ENCODE measurements at regions not wholly inside any gene's neighbourhood (a gene's known extent, or its start where the extent isn't known, plus 50 kb on each side); places are given as distances from the start of the nearest gene placed in this dataset.
"Not testable (repeated sequence)": the region's sequence is repeated elsewhere in the genome, so short reads cannot be mapped to it uniquely, and the experiment has no call there.

DNA sequence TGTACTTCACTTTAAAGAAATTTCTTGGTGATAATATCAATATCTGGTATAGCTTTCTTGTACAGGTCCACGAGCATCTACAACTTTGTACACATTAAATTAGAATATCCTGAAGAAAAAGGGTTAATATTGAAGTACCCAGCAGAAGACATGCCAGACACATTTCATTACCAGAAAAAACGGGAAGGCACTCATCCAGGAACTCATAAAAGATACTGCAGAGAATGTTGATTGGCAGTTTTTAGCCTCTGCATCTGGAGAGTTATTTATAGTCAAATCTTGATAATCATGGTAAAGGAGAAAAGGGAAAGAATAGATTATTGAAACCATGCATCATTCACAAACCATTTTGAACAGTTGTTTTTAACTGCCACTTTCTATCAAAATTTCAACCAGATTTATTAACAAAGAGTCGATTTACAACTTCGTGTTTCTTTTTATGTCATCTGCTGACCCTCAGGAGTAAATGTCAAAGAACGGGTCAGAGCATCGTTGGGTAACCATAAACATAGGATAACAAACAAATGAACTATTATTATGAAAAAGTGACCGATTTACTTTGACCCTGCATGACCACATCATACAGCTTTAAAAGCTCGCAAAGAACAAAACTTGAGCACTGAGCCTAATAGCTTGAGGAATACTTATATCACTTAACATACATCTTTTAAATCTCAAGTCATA is 229.2 kb upstream of the SGK1 start:
- Histone ChIP-seq H3K27ac (no peak overlapping the region), H3K4me3 (no peak overlapping the region), H3K9me3 (no peaks in the 10 kb centered on the region), H3K4me1 (peaks cover 16% of the 10 kb centered on the region), H3K27me3 (no peaks in the 10 kb centered on the region), H3K36me3 (no peaks in the 10 kb centered on the region)
- no peak for TF ChIP-seq EP300 (IDR thresholded peaks at IDR 0.05)
- TF ChIP-seq, protein P1, sequence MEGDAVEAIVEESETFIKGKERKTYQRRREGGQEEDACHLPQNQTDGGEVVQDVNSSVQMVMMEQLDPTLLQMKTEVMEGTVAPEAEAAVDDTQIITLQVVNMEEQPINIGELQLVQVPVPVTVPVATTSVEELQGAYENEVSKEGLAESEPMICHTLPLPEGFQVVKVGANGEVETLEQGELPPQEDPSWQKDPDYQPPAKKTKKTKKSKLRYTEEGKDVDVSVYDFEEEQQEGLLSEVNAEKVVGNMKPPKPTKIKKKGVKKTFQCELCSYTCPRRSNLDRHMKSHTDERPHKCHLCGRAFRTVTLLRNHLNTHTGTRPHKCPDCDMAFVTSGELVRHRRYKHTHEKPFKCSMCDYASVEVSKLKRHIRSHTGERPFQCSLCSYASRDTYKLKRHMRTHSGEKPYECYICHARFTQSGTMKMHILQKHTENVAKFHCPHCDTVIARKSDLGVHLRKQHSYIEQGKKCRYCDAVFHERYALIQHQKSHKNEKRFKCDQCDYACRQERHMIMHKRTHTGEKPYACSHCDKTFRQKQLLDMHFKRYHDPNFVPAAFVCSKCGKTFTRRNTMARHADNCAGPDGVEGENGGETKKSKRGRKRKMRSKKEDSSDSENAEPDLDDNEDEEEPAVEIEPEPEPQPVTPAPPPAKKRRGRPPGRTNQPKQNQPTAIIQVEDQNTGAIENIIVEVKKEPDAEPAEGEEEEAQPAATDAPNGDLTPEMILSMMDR (IDR thresholded peaks at IDR 0.05), result no peak
- no peak for TF ChIP-seq POLR2A (IDR thresholded peaks at IDR 0.05)
- no peak for TF ChIP-seq POLR2AphosphoS5 (IDR thresholded peaks at IDR 0.05)
- DNase-seq (ENCODE audit: low spot score in 2 of 2), result no peak
- 57% methylated on average over 8 of the region's 8 CpGs for WGBS

DNA sequence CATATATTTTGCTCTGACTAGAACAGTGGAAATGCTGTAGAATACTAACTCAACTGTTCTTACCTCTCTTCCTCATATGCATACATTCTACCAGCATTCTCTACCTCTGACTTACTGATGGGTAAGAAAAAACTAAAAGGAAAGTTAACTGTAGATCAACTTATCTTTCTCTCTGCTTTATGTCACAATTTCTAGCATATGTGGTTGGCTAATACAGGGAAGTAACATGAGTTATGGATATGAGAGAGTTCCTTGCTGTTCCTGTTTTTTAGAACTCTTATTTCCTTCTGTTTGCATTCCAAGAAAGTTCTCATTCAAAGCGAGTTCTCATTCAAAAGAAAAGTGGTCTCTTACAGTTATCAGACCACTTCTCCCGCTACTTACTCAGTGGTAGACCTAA is 226.8 kb upstream of the SGK1 start:
- H3K36me3 ChIP-seq, result no peaks in the 10 kb centered on the region
- no peaks in the 10 kb centered on the region for H3K4me1 ChIP-seq
- no peak for TF ChIP-seq POLR2A (IDR thresholded peaks at IDR 0.05)
- TF ChIP-seq, protein P1 (IDR thresholded peaks at IDR 0.05), result no peak
- no peak for TF ChIP-seq EP300 (IDR thresholded peaks at IDR 0.05)
- no peak for TF ChIP-seq POLR2AphosphoS5 (IDR thresholded peaks at IDR 0.05)
- DNase-seq (ENCODE audit: low spot score in 2 of 2), result no peak
- H3K4me3 ChIP-seq, result no peak overlapping the region
- no peaks in the 10 kb centered on the region for H3K27me3 ChIP-seq
- no peaks in the 10 kb centered on the region for H3K9me3 ChIP-seq
- H3K27ac ChIP-seq, result no peak overlapping the region
- WGBS, result 97% methylated on average over 2 of the region's 2 CpGs

DNA sequence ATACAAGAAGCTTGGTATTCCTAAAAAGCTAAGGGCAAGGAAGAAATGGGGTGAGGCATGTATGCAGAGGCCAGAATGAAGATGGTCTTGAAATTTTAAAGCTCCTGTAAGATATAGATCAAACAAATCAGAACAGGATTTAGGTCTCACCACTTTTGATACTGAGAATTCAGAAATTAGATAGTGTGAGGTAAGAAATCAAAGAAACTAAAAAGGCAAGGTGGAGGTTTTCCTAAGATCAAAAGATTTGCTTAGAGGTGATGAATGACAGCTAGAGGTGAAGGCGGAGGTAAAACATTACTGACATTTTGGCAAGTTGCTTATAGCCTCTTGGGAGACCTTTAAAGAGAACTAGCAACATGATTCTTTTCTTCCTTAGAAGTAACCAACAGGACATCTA is 225.2 kb upstream of the SGK1 start:
- Histone ChIP-seq H3K27me3 (no peaks in the 10 kb centered on the region), H3K36me3 (no peaks in the 10 kb centered on the region), H3K9me3 (no peaks in the 10 kb centered on the region), H3K4me1 (no peaks in the 10 kb centered on the region), H3K4me3 (no peak overlapping the region), H3K27ac (no peak overlapping the region)
- TF ChIP-seq EP300 (IDR thresholded peaks at IDR 0.05) (no peak), POLR2A (IDR thresholded peaks at IDR 0.05) (no peak), POLR2AphosphoS5 (IDR thresholded peaks at IDR 0.05) (no peak)
- TF ChIP-seq, protein P1 (IDR thresholded peaks at IDR 0.05), result no peak
- 80% methylated on average over 1 of the region's 1 CpG for WGBS
- no peak for DNase-seq (ENCODE audit: low spot score in 2 of 2)

DNA sequence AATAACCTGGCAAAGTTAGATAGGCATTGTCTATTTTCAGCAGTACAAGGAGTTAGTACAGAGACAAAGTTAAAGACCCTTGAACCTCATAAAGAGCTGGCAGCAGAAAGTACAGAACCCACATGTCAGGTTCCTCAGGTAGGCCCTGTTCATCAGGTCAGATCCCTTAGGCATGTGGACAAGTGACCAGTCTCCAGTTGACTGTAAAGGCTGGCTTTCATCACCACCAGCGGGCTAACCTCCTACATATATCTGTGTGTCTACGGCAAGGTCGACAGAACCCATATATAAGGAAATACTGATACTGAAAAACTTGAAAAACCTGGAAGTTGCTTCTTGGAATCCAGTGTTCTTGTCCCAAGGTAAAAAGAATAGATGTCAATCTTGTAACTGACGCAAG is 223.1 kb upstream of the SGK1 start:
- H3K27me3 ChIP-seq, result no peaks in the 10 kb centered on the region
- 93% methylated on average over 4 of the region's 4 CpGs for WGBS
- no peaks in the 10 kb centered on the region for H3K9me3 ChIP-seq
- no peaks in the 10 kb centered on the region for H3K36me3 ChIP-seq
- H3K27ac ChIP-seq, result peak overlapping the region; percentile 34
- TF ChIP-seq, protein P1 (IDR thresholded peaks at IDR 0.05), result no peak
- TF ChIP-seq POLR2AphosphoS5 (IDR thresholded peaks at IDR 0.05) (no peak), EP300 (IDR thresholded peaks at IDR 0.05) (no peak), POLR2A (IDR thresholded peaks at IDR 0.05) (no peak)
- no peaks in the 10 kb centered on the region for H3K4me1 ChIP-seq
- no peak for DNase-seq (ENCODE audit: low spot score in 2 of 2)
- H3K4me3 ChIP-seq, result no peak overlapping the region

DNA sequence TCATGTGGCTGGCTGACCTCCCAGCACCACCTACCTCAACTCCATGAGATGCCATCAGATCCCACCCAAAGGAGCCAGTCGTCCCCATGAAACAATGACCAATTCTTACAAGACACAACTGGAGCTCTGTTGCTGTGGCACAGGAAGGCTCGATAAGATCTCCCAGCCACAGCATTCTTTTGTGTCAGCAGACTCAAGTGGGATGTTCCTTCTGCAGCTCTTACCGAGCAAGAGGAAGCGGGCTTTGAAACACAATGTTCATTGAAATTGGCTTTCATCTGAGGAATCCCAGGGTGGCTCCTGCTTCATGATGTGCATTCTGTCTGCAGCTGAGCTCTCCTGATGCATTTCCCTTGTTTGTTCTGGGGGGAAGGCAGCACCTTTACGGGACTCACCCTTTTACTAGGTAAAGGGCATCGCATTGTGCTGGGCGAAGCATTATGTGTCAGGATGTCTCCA is 222.0 kb upstream of the SGK1 start:
- peak overlapping the region; percentile 20 for H3K27ac ChIP-seq
- WGBS, result 56% methylated on average over 7 of the region's 7 CpGs
- no peaks in the 10 kb centered on the region for H3K4me1 ChIP-seq
- H3K27me3 ChIP-seq, result no peaks in the 10 kb centered on the region
- no peaks in the 10 kb centered on the region for H3K36me3 ChIP-seq
- no peaks in the 10 kb centered on the region for H3K9me3 ChIP-seq
- TF ChIP-seq POLR2AphosphoS5 (IDR thresholded peaks at IDR 0.05) (no peak), POLR2A (IDR thresholded peaks at IDR 0.05) (no peak), EP300 (IDR thresholded peaks at IDR 0.05) (no peak)
- TF ChIP-seq, protein P1 (IDR thresholded peaks at IDR 0.05), result no peak
- DNase-seq (ENCODE audit: low spot score in 2 of 2), result no peak
- no peak overlapping the region for H3K4me3 ChIP-seq

DNA sequence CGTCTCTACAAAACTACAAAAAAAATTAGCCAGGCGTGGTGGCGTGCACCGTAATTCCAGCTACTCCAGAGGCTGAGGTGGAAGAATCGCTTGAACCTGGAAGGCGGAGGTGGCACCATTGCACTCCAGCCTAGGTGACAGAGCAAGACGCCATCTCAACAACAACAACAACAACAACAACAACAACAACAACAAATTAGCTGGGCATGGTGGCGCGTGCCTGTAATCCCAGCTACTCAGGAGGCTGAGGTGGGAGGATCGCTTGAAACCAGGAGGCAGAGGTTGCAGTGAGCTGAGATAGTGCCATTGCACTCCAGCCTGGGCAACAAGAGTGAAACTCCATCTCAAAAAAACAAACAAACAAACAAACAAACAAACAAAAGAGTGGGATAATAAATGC is 219.9 kb upstream of the SGK1 start:
- peak overlapping the region; percentile 18 for H3K27ac ChIP-seq
- DNase-seq (ENCODE audit: low spot score in 2 of 2); H3K4me3 ChIP-seq; H3K9me3 ChIP-seq; H3K27me3 ChIP-seq; H3K36me3 ChIP-seq; H3K4me1 ChIP-seq: not testable (repeated sequence)
- 88% methylated on average over 10 of the region's 10 CpGs for WGBS

Measured in suprapubic skin (tissue), 4 donors.